Anterior cingulate cortex (tissue), 58 donors: ENCODE measurements at regions not wholly inside any gene's neighbourhood (a gene's known extent, or its start where the extent isn't known, plus 50 kb on each side); places are given as distances from the start of the nearest gene placed in this dataset.
"Not testable (repeated sequence)": the region's sequence is repeated elsewhere in the genome, so short reads cannot be mapped to it uniquely, and the experiment has no call there.

ENCODE experiments used
- DNase-seq, 58 donors: peaks; one replicate each; lab custom pipeline; 2025; lab: John Stamatoyannopoulos, UW

DNA sequence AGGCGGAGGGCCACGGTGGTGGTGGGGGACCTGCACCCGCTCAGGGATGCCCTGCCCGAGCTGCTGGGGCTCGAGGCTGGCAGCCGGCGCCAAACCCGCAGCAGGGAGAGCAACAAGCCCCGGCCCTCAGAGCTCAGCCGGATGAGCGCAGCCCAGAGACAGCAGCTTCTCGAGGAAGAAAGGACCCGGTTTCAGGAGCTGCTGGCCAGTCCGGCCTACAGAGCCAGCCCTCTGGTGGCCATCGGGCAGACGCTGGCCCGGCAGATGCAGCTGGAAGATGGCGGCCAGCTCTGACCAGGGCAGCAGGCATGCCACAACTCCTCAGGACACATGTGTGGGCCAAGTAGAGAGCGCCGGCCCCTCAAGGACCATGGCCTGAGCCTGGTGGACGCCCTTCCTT, 484.4 kb downstream of the TUBA3C start:
- DNase-seq: not testable (repeated sequence)

- DNase-seq: not testable (repeated sequence)
Observed at GRCh38 chr13:18677403-18677802, 504.2 kb downstream of the TUBA3C start.

DNA sequence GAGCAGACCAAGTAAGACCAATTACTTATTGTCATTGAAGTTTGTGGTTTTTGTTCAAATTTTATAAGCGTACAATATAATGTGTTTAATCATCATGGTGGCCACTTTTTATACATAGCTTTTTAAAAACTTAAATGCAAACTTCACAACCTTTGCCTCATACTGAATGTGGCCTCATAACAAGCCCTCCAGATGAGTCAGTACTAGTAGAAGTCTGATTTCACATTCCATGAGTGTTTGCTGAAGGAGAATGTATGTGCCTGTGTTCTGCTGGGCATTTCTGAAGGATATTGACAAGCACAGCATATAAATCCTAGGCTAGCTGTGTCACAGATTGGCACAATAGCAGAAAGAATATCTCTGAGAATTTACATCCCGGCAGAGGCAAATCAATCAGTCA, 506.4 kb downstream of the TUBA3C start:
- DNase-seq: not testable (repeated sequence)

- not testable (repeated sequence) for DNase-seq
Observed at GRCh38 chr13:18673794-18674193, 507.8 kb downstream of the TUBA3C start.

GRCh38 chr13:18666585-18666984, 515.0 kb downstream of the TUBA3C start:
- not testable (repeated sequence) for DNase-seq

DNA sequence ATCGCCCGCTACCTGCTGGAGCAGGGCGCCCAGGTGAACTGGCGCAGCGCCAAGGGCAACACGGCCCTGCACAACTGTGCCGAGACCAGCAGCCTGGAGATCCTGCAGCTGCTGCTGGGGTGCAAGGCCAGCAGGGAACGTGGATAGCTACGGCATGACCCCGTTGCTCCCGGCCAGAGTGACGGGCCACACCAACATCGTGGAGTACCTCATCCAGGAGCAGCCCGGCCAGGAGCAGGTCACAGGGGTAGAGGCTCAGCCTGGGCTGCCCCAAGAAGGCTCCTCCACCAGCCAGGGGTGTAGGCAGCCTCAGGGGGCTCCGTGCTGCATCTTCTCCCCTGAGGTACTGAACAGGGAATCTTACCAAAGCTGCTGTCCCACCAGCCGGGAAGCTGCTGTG, 515.9 kb downstream of the TUBA3C start:
- DNase-seq: not testable (repeated sequence)

GRCh38 chr13:18665124-18665523, 516.5 kb downstream of the TUBA3C start:
- not testable (repeated sequence) for DNase-seq

DNA sequence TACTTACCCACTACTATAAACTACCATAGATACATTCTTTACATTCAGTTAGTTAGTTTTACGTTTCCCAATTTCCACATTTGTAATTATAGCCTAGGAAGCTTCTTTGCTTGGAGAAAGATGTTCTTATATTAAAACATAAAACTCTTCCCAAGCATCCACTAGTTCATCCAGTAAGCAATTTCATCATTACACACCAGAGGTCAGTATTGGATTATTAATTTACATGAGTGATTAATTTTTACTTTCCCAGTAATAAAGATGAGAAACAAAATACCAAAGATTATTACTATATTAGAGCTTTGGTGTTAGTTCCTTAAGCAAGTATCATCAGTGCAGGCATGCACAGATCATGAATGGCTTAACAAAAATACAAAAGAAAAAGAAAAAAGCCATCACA, 518.4 kb downstream of the TUBA3C start:
- DNase-seq: not testable (repeated sequence)

DNA sequence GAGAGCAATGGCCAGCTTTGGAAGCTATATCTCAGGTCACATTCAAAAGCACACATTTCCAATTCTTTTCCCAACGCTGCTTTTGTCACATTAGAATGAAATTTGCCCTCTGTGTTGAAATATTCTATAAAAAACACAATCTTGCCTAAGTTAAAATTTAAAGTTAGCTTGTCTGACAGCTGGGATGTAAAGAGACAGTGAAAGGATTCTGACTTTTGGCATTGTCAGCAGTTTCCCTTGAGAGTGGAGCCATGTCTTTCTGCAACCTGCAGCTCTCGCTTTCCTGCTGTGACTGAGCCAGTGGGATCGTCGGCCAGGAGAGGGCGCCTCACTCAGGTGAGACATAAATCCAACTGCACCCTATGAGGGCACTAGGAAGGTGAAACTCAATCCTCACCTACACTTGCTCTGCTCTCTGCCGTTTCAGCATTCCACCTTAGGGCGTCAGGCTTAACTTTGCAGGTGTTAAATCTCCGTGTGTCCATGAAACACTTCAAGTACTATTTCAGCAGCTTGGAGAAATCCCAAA, 537.9 kb downstream of the TUBA3C start:
- not testable (repeated sequence) for DNase-seq

DNA sequence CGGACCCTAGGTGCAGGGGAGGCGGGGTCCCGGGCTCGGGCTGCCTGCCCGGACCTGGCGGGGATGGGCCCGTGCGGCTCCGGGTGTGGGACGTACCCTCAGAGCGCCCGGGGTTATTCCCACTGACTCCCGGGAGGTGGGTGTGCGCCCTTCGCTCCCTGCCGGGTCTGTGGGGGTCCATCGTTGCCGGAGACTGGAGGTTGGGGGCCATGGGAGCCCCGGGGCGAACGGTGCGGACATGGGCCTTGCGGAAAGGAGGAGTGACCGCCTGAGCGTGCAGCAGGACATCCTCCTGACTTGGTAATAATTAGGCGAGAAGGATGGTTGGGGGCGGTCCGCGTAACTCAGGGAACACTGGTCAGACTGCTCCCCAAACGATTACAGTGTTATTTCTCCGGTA, 552.7 kb downstream of the TUBA3C start:
- not testable (repeated sequence) for DNase-seq

DNA sequence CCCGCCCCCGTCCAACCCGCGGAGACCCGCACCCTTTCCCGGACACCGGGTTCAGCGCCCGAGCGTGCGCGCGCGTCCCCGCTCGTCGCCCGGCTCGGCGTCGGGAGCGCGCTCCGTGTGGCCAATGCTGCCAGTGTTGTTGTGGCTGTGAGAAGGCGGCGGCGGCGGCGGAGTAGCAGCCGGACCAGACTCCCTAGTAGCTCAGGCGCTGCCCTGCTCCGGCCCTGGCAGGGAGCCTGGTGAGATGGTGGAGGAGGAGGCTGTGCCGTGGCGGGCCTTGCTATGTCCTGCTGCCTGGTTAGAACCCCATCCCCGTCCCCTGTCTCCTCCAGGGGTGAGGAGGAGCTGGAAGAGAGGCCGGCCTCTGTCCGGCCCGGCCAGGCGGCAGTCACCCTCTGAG, 553.2 kb downstream of the TUBA3C start:
- DNase-seq: no peak

GRCh38 chr13:18624061-18624460, 557.6 kb downstream of the TUBA3C start:
- DNase-seq: not testable (repeated sequence)

DNA sequence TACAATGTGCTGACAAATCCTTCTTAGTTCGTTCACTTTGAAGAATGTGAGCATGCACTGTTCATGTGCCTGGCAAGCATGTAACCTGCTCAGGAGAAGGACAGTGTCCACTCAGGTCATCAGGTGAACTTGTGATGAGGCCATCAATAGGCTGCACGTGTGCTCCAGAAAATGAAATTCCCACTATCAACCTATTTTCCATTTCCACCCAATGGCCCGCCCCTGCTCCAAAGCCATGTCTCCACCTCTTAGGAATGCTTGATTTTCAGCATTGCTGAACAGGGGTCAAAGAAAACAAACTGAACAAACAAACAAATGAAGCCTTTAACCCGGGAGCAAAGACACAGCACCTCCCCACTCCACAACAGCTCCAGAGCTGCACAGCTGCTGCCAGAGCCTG, 563.2 kb downstream of the TUBA3C start:
- DNase-seq: not testable (repeated sequence)

DNA sequence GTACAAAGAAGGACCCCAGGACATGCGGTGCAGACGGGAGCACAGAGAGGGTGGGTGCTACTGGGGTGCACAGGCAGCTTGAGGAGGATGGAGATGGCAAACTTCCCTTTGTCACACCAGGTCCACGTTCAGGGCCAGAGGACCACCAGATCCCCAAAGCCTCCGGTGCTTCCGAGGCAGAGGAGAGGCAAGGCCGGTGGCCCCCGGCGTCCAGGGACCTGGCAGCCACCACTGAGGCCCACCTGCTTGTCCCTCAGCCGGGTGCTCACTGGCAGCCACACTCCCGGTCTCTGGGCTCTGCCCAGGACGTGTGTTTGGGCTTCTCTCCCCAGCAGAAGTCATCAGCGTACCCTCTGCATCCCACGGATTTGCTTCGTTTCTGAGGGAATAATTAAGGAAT, 571.1 kb downstream of the TUBA3C start:
- not testable (repeated sequence) for DNase-seq

DNA sequence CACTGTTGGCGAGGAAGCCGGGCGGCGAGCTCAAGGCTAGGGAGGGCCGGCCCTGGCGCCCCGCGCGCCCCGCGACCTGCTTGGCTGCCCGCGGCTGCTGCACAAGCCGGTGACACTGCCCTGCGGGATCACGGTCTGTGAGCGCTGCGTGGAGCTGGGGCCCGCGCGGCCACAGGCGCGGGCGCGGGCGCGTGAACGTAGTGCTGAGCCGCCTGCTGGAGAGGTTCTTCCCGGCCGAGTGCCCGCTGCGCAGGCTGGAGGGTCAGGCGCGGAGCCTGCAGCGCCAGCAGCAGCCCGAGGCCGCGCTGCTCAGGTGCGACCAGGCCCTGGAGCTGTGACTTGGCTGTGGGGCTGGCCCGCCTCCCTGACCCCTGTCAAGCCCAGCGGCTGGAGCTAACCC, 572.3 kb downstream of the TUBA3C start:
- DNase-seq: not testable (repeated sequence)

DNA sequence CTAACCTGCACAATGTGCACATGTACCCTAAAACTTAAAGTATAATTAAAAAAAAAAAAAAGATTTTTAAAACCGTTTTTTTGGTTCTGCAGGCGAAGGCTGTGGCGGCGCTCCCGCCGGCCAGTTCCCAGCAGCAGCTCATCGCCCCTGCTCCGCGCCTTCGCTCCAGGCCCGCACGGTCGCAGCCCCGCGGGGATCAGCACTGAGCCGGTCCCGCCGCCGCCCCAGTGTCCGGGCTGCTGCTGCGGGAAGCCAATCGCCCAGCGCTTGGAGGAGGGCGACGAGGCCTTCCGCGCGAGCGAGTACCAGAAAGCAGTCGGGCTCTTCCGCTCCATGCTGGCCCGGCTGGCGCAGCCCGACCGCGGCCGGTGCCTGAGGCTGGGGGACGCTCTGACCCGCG, 572.8 kb downstream of the TUBA3C start:
- DNase-seq: not testable (repeated sequence)

- not testable (repeated sequence) for DNase-seq
Observed at GRCh38 chr13:18600366-18600765, 581.3 kb downstream of the TUBA3C start.

DNA sequence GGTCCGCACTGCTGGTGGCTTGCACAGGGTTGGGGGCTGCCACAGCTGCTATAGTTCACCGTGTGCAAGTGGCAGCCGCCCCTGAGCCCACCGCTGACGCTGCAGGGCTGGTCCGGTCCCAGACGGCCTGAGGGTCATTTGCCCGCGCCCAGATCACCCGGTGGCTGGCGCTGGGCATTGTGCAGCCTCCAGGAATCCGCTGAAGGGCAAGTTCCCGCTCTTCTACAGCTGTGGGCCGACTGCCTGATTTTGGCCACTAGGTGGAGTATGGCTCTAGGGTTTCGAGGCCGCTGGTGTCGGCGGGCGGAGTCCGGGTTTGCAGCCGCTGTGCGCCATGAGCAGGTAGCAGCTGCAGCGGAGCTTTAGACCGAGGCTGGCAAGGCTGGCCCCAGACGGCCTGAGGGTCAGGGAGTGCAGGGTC, 581.8 kb downstream of the TUBA3C start:
- DNase-seq: not testable (repeated sequence)

DNA sequence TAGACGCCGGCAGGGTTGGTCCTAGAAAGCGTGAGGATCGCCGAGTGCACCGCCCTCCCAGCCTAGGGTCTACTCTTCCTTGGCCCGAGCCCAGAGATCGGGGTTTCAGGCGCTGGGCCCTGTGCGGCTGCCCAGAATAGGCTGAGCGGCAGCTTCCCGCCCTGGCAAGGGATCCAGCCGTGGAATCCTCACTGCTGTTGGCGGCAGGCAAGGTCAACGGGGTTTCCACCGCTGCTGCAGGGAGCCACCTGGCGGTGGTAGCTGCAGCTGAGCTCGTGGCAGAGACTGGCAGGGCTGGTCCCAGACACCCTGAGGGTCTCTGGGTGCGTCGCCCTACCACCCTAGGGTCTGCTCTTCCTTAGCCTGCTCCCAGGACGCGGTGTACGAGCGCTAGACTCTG, 583.1 kb downstream of the TUBA3C start:
- peak in 3 of 58 donors; percentile 2 to 16 (median 10) for DNase-seq

- DNase-seq: not testable (repeated sequence)
Observed at GRCh38 chr13:18597940-18598339, 583.7 kb downstream of the TUBA3C start.

DNA sequence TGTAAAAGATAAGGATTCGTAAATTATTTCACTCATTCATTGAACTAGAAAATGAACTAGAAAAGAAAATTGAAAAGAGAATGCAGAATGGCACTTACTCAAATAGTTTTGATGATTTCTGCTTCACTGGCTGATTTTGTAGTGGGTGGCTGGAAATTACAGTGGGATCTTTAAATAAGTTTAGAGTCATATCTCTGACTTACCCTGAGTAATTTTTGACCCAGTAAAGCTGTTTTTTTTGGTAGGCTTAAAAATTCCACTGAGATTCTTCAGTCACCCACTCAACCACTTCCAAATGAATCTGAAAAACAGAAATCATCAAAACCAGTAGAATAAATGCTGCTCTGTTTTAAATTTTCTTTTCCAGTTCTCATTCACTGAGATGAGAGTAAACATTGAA, 604.5 kb downstream of the TUBA3C start:
- DNase-seq: not testable (repeated sequence)

- DNase-seq: not testable (repeated sequence)
Observed at GRCh38 chr13:18567890-18568289, 613.7 kb downstream of the TUBA3C start.
